ENCODE measurements at regions not wholly inside any gene's neighbourhood (a gene's known extent, or its start where the extent isn't known, plus 50 kb on each side); places are given as distances from the start of the nearest gene placed in this dataset.

GRCh38 chr6:165205632-165206031, 103.8 kb downstream of the C6orf118 start:
- Histone ChIP-seq H3K9me3 (ENCODE audit: insufficient read depth, low read depth, low read length) (no peaks in the 10 kb centered on the region), H4K20me1 (ENCODE audit: insufficient read depth, low read length) (no peaks in the 10 kb centered on the region), H3K9ac (ENCODE audit: low read length) (no peak overlapping the region), H3K36me3 (ENCODE audit: insufficient read depth, low read length) (no peaks in the 10 kb centered on the region), H2AFZ (ENCODE audit: low read depth, low read length) (no peak overlapping the region), H3K4me1 (ENCODE audit: insufficient read depth, low read length) (no peaks in the 10 kb centered on the region), H3K4me3 (ENCODE audit: insufficient read depth, low read depth, low read length) (no peak overlapping the region), H3K27ac (ENCODE audit: low read depth, low read length) (no peak overlapping the region), H3K4me2 (ENCODE audit: low read length) (no peak overlapping the region), H3K27me3 (ENCODE audit: insufficient read depth, low read length) (no peaks in the 10 kb centered on the region), H3K79me2 (ENCODE audit: insufficient read depth, low read length) (no peaks in the 10 kb centered on the region)
- no peaks in the 10 kb centered on the region for H3K27me3 Mint-ChIP-seq (ENCODE audit: low read depth, unreplicated experiment)
- FAIRE-seq (no peak), DNase-seq (ENCODE audit: low read depth) (no peak)
- TF ChIP-seq EZH2 (IDR thresholded peaks at IDR 0.05; ENCODE audit: insufficient read depth, low read length) (no peak), CTCF (IDR thresholded peaks at IDR 0.05; ENCODE audit: insufficient read depth, low read depth, low read length) (no peak)
- no peaks in the 10 kb centered on the region for H3K36me3 Mint-ChIP-seq (ENCODE audit: low read depth, unreplicated experiment)
- no peak overlapping the region for H3K27ac Mint-ChIP-seq (ENCODE audit: unreplicated experiment)
- H3K4me3 Mint-ChIP-seq (ENCODE audit: unreplicated experiment): no peak overlapping the region
- H3K9me3 Mint-ChIP-seq (ENCODE audit: unreplicated experiment): no peaks in the 10 kb centered on the region
- no peaks in the 10 kb centered on the region for H3K4me1 Mint-ChIP-seq (ENCODE audit: low read depth, unreplicated experiment)

GRCh38 chr6:165204807-165205545, 104.4 kb downstream of the C6orf118 start:
- no peaks in the 10 kb centered on the region for H3K4me1 ChIP-seq (ENCODE audit: insufficient read depth, low read length)
- no peaks in the 10 kb centered on the region for H3K27me3 Mint-ChIP-seq (ENCODE audit: low read depth, unreplicated experiment)
- H3K9ac ChIP-seq (ENCODE audit: low read length): no peak overlapping the region
- H3K27ac Mint-ChIP-seq (ENCODE audit: unreplicated experiment): no peak overlapping the region
- no peak for DNase-seq (ENCODE audit: low read depth)
- no peaks in the 10 kb centered on the region for H3K36me3 Mint-ChIP-seq (ENCODE audit: low read depth, unreplicated experiment)
- H3K4me3 ChIP-seq (ENCODE audit: insufficient read depth, low read depth, low read length): no peak overlapping the region
- no peaks in the 10 kb centered on the region for H3K4me1 Mint-ChIP-seq (ENCODE audit: low read depth, unreplicated experiment)
- H3K27me3 ChIP-seq (ENCODE audit: insufficient read depth, low read length): no peaks in the 10 kb centered on the region
- TF ChIP-seq EZH2 (IDR thresholded peaks at IDR 0.05; ENCODE audit: insufficient read depth, low read length) (no peak), CTCF (IDR thresholded peaks at IDR 0.05; ENCODE audit: insufficient read depth, low read depth, low read length) (no peak)
- FAIRE-seq: no peak
- H4K20me1 ChIP-seq (ENCODE audit: insufficient read depth, low read length): no peaks in the 10 kb centered on the region
- H3K36me3 ChIP-seq (ENCODE audit: insufficient read depth, low read length): no peaks in the 10 kb centered on the region
- H3K4me3 Mint-ChIP-seq (ENCODE audit: unreplicated experiment): no peak overlapping the region
- H2AFZ ChIP-seq (ENCODE audit: low read depth, low read length): no peak overlapping the region
- no peaks in the 10 kb centered on the region for H3K9me3 ChIP-seq (ENCODE audit: insufficient read depth, low read depth, low read length)
- H3K4me2 ChIP-seq (ENCODE audit: low read length): no peak overlapping the region
- no peaks in the 10 kb centered on the region for H3K9me3 Mint-ChIP-seq (ENCODE audit: unreplicated experiment)
- H3K79me2 ChIP-seq (ENCODE audit: insufficient read depth, low read length): no peaks in the 10 kb centered on the region
- no peak overlapping the region for H3K27ac ChIP-seq (ENCODE audit: low read depth, low read length)

GRCh38 chr6:165200178-165200577, 109.2 kb downstream of the C6orf118 start:
- no peak overlapping the region for H3K9ac ChIP-seq (ENCODE audit: low read length)
- no peaks in the 10 kb centered on the region for H4K20me1 ChIP-seq (ENCODE audit: insufficient read depth, low read length)
- no peaks in the 10 kb centered on the region for H3K9me3 ChIP-seq (ENCODE audit: insufficient read depth, low read depth, low read length)
- Mint-ChIP-seq H3K27me3 (ENCODE audit: low read depth, unreplicated experiment) (no peaks in the 10 kb centered on the region), H3K27ac (ENCODE audit: unreplicated experiment) (no peak overlapping the region), H3K4me1 (ENCODE audit: low read depth, unreplicated experiment) (no peaks in the 10 kb centered on the region), H3K9me3 (ENCODE audit: unreplicated experiment) (peaks cover 6% of the 10 kb centered on the region), H3K4me3 (ENCODE audit: unreplicated experiment) (no peak overlapping the region), H3K36me3 (ENCODE audit: low read depth, unreplicated experiment) (no peaks in the 10 kb centered on the region)
- H3K27ac ChIP-seq (ENCODE audit: low read depth, low read length): no peak overlapping the region
- TF ChIP-seq CTCF (IDR thresholded peaks at IDR 0.05; ENCODE audit: insufficient read depth, low read depth, low read length) (no peak), EZH2 (IDR thresholded peaks at IDR 0.05; ENCODE audit: insufficient read depth, low read length) (no peak)
- H3K27me3 ChIP-seq (ENCODE audit: insufficient read depth, low read length): no peaks in the 10 kb centered on the region
- no peaks in the 10 kb centered on the region for H3K4me1 ChIP-seq (ENCODE audit: insufficient read depth, low read length)
- H2AFZ ChIP-seq (ENCODE audit: low read depth, low read length): no peak overlapping the region
- no peak for DNase-seq (ENCODE audit: low read depth)
- no peaks in the 10 kb centered on the region for H3K79me2 ChIP-seq (ENCODE audit: insufficient read depth, low read length)
- no peak for FAIRE-seq
- H3K4me3 ChIP-seq (ENCODE audit: insufficient read depth, low read depth, low read length): no peak overlapping the region
- H3K36me3 ChIP-seq (ENCODE audit: insufficient read depth, low read length): no peaks in the 10 kb centered on the region
- H3K4me2 ChIP-seq (ENCODE audit: low read length): no peak overlapping the region
